ENCODE measurements at regions not wholly inside any gene's neighbourhood (a gene's known extent, or its start where the extent isn't known, plus 50 kb on each side); places are given as distances from the start of the nearest gene placed in this dataset.

DNA sequence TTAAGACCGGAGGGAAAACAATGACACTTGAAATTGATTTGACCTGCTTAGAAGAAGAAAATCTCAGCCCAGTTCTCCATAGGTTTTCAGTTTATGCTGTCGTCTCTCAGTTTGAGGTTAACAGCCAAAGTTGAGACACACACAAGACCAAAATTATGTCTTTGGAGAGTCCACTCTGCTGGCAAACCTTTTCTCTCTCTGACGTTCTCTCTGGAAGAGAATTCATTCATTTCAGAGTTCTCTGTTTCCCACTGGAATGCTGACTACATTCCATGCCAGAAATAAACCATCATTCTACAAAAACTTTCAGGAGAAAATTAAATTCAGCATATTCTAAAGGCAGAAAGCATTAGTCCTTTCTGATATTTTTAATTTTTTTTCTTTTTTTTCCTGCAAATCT is 155.2 kb downstream of the TFAP2A start:
- Histone ChIP-seq H3K9me3 (ENCODE audit: control insufficient read depth, low read length) (no peaks in the 10 kb centered on the region), H3K27ac (ENCODE audit: low read depth, low read length) (no peak overlapping the region), H3K36me3 (ENCODE audit: control insufficient read depth, insufficient read depth, low read length) (no peaks in the 10 kb centered on the region), H3K4me3 (ENCODE audit: low read length) (no peak overlapping the region), H3K9ac (ENCODE audit: extremely low read depth, low read length, poor library complexity, severe bottlenecking) (no peak overlapping the region), H3K4me1 (ENCODE audit: control insufficient read depth, insufficient read depth, low read length) (no peaks in the 10 kb centered on the region), H3K27me3 (ENCODE audit: control insufficient read depth, insufficient read depth, low read length, poor library complexity, severe bottlenecking) (no peaks in the 10 kb centered on the region)
- no peak overlapping the region for H3K27ac Mint-ChIP-seq
- no peak for DNase-seq
- WGBS, 2 experiments (ENCODE audit: insufficient coverage in 1 of 2, insufficient read length in 1 of 2): 84 to 86% methylated on average over 3 of the region's 3 CpGs
- no peak overlapping the region for H3K4me3 Mint-ChIP-seq
- H3K27me3 Mint-ChIP-seq (ENCODE audit: insufficient read depth): no peaks in the 10 kb centered on the region
- peaks cover 4% of the 10 kb centered on the region for H3K9me3 Mint-ChIP-seq
- TF ChIP-seq, protein P1, sequence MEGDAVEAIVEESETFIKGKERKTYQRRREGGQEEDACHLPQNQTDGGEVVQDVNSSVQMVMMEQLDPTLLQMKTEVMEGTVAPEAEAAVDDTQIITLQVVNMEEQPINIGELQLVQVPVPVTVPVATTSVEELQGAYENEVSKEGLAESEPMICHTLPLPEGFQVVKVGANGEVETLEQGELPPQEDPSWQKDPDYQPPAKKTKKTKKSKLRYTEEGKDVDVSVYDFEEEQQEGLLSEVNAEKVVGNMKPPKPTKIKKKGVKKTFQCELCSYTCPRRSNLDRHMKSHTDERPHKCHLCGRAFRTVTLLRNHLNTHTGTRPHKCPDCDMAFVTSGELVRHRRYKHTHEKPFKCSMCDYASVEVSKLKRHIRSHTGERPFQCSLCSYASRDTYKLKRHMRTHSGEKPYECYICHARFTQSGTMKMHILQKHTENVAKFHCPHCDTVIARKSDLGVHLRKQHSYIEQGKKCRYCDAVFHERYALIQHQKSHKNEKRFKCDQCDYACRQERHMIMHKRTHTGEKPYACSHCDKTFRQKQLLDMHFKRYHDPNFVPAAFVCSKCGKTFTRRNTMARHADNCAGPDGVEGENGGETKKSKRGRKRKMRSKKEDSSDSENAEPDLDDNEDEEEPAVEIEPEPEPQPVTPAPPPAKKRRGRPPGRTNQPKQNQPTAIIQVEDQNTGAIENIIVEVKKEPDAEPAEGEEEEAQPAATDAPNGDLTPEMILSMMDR (conservative IDR thresholded peaks at IDR 0.05): no peak
- H3K36me3 Mint-ChIP-seq (ENCODE audit: low read depth): no peaks in the 10 kb centered on the region
- H3K4me1 Mint-ChIP-seq: no peaks in the 10 kb centered on the region

DNA sequence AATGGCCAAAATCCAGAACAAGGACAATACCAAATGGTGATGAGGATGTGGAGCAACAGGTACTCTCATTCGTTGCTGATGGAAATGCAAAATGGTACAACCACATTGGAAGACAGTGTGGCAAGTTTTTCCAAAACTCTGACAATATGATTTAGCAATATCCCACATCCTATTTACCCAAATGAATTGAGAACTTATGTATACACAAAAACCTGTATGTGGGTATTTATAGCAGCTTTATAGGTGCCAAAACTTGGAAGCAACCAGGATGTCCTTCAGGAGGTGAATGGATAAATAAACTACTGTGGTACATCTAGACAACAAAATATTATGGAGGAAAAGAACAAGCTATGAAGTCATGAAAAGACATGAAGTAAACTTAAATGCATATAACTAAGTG is 156.5 kb downstream of the TFAP2A start:
- Histone ChIP-seq H3K27ac (ENCODE audit: low read depth, low read length) (no peak overlapping the region), H3K9ac (ENCODE audit: extremely low read depth, low read length, poor library complexity, severe bottlenecking) (no peak overlapping the region), H3K4me1 (ENCODE audit: control insufficient read depth, insufficient read depth, low read length) (no peaks in the 10 kb centered on the region), H3K4me3 (ENCODE audit: low read length) (no peak overlapping the region), H3K36me3 (ENCODE audit: control insufficient read depth, insufficient read depth, low read length) (no peaks in the 10 kb centered on the region), H3K9me3 (ENCODE audit: control insufficient read depth, low read length) (no peaks in the 10 kb centered on the region), H3K27me3 (ENCODE audit: control insufficient read depth, insufficient read depth, low read length, poor library complexity, severe bottlenecking) (no peaks in the 10 kb centered on the region)
- TF ChIP-seq, protein P1 (conservative IDR thresholded peaks at IDR 0.05): no peak
- Mint-ChIP-seq H3K36me3 (ENCODE audit: low read depth) (no peaks in the 10 kb centered on the region), H3K4me3 (no peak overlapping the region), H3K27me3 (ENCODE audit: insufficient read depth) (no peaks in the 10 kb centered on the region), H3K27ac (no peak overlapping the region), H3K4me1 (no peaks in the 10 kb centered on the region), H3K9me3 (peaks cover 2% of the 10 kb centered on the region)
- DNase-seq: no peak
- 88 to 95% methylated on average over 1 of the region's 1 CpG for whole genome bisulfite sequencing, 2 experiments (ENCODE audit: insufficient coverage in 1 of 2, insufficient read length in 1 of 2)

DNA sequence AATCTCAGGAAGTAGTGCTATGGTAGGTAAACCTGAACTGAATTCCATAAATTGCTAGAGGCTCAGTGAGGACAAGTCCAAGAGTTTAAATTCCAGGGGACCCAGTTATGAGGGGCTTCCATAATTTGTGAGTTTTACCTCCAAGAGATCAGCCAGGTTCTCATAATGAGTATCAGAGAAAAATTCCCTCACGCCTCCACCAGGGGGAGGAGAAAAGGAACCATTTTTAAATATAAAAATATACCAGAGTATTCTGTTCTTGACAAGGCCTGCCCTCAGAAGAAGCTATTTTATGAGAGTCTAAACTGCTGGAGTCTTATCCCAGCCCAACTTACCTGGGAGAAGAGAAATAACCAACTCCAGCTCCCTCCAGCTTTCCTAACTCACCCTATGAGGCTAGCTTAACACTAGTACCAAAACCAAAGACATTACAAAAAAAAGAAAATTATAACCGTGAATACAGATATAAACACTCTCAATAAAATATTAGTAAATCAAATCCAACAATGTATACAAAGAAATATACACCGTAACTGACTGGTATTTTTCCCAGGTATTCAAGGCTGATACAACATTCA is 158.7 kb downstream of the TFAP2A start:
- peak; percentile 61 for DNase-seq
- peaks cover 4% of the 10 kb centered on the region for H3K4me1 ChIP-seq (ENCODE audit: control insufficient read depth, insufficient read depth, low read length)
- H3K27ac ChIP-seq (ENCODE audit: low read depth, low read length): no peak overlapping the region
- no peaks in the 10 kb centered on the region for H3K36me3 Mint-ChIP-seq (ENCODE audit: low read depth)
- H3K4me3 ChIP-seq (ENCODE audit: low read length): no peak overlapping the region
- H3K4me3 Mint-ChIP-seq: no peak overlapping the region
- TF ChIP-seq, protein P1 (conservative IDR thresholded peaks at IDR 0.05): peak; percentile 83
- H3K9me3 ChIP-seq (ENCODE audit: control insufficient read depth, low read length): no peaks in the 10 kb centered on the region
- H3K27me3 Mint-ChIP-seq (ENCODE audit: insufficient read depth): peaks cover 3% of the 10 kb centered on the region
- WGBS, 2 experiments (ENCODE audit: insufficient coverage in 1 of 2, insufficient read length in 1 of 2): 94 to 100% methylated on average over 2 of the region's 3 CpGs
- H3K4me1 Mint-ChIP-seq: peaks cover under 1% of the 10 kb centered on the region
- H3K9me3 Mint-ChIP-seq: peaks cover 2% of the 10 kb centered on the region
- H3K9ac ChIP-seq (ENCODE audit: extremely low read depth, low read length, poor library complexity, severe bottlenecking): no peak overlapping the region
- no peak overlapping the region for H3K27ac Mint-ChIP-seq
- peaks cover 7% of the 10 kb centered on the region for H3K27me3 ChIP-seq (ENCODE audit: control insufficient read depth, insufficient read depth, low read length, poor library complexity, severe bottlenecking)
- H3K36me3 ChIP-seq (ENCODE audit: control insufficient read depth, insufficient read depth, low read length): no peaks in the 10 kb centered on the region

All from endodermal cell (in vitro differentiated cells).